ENCODE measurements at regions not wholly inside any gene's neighbourhood (a gene's known extent, or its start where the extent isn't known, plus 50 kb on each side); places are given as distances from the start of the nearest gene placed in this dataset.

DNA sequence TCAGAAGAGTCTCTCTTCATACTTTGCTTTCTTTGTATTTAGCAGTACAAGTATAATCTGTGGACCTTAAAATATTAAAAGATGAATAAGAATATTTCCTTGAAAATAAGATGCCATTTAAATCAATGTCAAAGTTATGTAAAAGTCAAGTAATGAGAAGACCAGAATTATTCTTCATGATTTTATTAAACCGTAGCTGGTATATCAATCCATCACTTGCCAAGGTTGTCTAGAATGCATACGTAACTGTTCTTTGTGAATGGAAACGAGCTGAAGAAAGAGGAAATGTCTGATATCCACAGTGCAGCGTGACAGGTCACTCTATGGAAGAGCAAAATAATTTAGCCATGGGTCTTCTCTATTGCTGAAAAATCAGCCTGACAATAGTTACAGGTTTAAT is 488.7 kb upstream of the CCNG1 start:
- TF ChIP-seq, protein P1, sequence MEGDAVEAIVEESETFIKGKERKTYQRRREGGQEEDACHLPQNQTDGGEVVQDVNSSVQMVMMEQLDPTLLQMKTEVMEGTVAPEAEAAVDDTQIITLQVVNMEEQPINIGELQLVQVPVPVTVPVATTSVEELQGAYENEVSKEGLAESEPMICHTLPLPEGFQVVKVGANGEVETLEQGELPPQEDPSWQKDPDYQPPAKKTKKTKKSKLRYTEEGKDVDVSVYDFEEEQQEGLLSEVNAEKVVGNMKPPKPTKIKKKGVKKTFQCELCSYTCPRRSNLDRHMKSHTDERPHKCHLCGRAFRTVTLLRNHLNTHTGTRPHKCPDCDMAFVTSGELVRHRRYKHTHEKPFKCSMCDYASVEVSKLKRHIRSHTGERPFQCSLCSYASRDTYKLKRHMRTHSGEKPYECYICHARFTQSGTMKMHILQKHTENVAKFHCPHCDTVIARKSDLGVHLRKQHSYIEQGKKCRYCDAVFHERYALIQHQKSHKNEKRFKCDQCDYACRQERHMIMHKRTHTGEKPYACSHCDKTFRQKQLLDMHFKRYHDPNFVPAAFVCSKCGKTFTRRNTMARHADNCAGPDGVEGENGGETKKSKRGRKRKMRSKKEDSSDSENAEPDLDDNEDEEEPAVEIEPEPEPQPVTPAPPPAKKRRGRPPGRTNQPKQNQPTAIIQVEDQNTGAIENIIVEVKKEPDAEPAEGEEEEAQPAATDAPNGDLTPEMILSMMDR (IDR thresholded peaks at IDR 0.05; ENCODE audit: low read depth, low read length) = no peak
- no peak for TF ChIP-seq POLR2A (IDR thresholded peaks at IDR 0.05; ENCODE audit: extremely low read depth, insufficient read length)

Measured in NB4 (cell line).